ENCODE measurements at regions not wholly inside any gene's neighbourhood (a gene's known extent, or its start where the extent isn't known, plus 50 kb on each side); places are given as distances from the start of the nearest gene placed in this dataset.

- Mint-ChIP-seq H3K36me3 (no peaks in the 10 kb centered on the region), H3K27ac (no peak overlapping the region), H3K4me3 (no peak overlapping the region), H3K9me3 (no peaks in the 10 kb centered on the region), H3K27me3 (ENCODE audit: low read depth) (no peaks in the 10 kb centered on the region), H3K4me1 (no peaks in the 10 kb centered on the region)
- ChIA-PET CTCF (no interaction called here), POLR2A (no interaction called here)
- ATAC-seq: no peak
- TF ChIP-seq PREB (CRISPR knock-in tag; IDR thresholded peaks at IDR 0.05; ENCODE audit: borderline replicate concordance) (no peak), MXD4 (CRISPR knock-in tag; IDR thresholded peaks at IDR 0.05; ENCODE audit: borderline replicate concordance) (no peak), ZNF281 (CRISPR knock-in tag; IDR thresholded peaks at IDR 0.05) (no peak), KAT7 (CRISPR knock-in tag; IDR thresholded peaks at IDR 0.05; ENCODE audit: borderline replicate concordance) (no peak), ZMAT4 (CRISPR knock-in tag; IDR thresholded peaks at IDR 0.05) (no peak), ZNF138 (CRISPR knock-in tag; conservative IDR thresholded peaks at IDR 0.05) (no peak), GABPB1 (CRISPR knock-in tag; IDR thresholded peaks at IDR 0.05) (no peak), RELA (CRISPR knock-in tag; IDR thresholded peaks at IDR 0.05; ENCODE audit: borderline replicate concordance) (no peak), NR1H2 (CRISPR knock-in tag; IDR thresholded peaks at IDR 0.05) (no peak), CREB1 (CRISPR knock-in tag; IDR thresholded peaks at IDR 0.05) (no peak), TEAD4 (CRISPR knock-in tag; IDR thresholded peaks at IDR 0.05) (no peak), MAX (CRISPR knock-in tag; IDR thresholded peaks at IDR 0.05) (no peak), NR3C1 (CRISPR knock-in tag; conservative IDR thresholded peaks at IDR 0.05; ENCODE audit: low read depth) (no peak), CREM (CRISPR knock-in tag; IDR thresholded peaks at IDR 0.05) (no peak), JUN (CRISPR knock-in tag; IDR thresholded peaks at IDR 0.05) (no peak), NFYB (CRISPR knock-in tag; conservative IDR thresholded peaks at IDR 0.05; ENCODE audit: low read depth) (no peak)
- DNase-seq (ENCODE audit: low spot score): no peak
These were observed 630.4 kb downstream of the NR2F2 start for GRCh38 chr15:96960711-96961480.

- ATAC-seq (no peak), DNase-seq (ENCODE audit: low spot score) (no peak)
- Mint-ChIP-seq H3K4me1 (peaks cover 5% of the 10 kb centered on the region), H3K27ac (no peak overlapping the region), H3K36me3 (no peaks in the 10 kb centered on the region), H3K9me3 (no peaks in the 10 kb centered on the region), H3K27me3 (ENCODE audit: low read depth) (no peaks in the 10 kb centered on the region; the same call in 1 of the 2 replicates), H3K4me3 (no peak overlapping the region)
- TF ChIP-seq NFATC4 (CRISPR knock-in tag; IDR thresholded peaks at IDR 0.05): no peak
- TF ChIP-seq ARID4B (CRISPR knock-in tag; IDR thresholded peaks at IDR 0.05; ENCODE audit: borderline replicate concordance): no peak
- TF ChIP-seq SMAD3 (CRISPR knock-in tag; IDR thresholded peaks at IDR 0.05; ENCODE audit: borderline replicate concordance): no peak
- TF ChIP-seq FOXP1 (CRISPR knock-in tag; IDR thresholded peaks at IDR 0.05; ENCODE audit: borderline replicate concordance): no peak
- CTCF ChIA-PET: no interaction called here
- POLR2A ChIA-PET: no interaction called here
These were observed 636.1 kb downstream of the NR2F2 start for GRCh38 chr15:96966554-96966953.

All from WTC11 (cell line).